NCI-H2029 treated with DMSO at 0.1 percent for 48 hours (cell line): ENCODE measurements at regions not wholly inside any gene's neighbourhood (a gene's known extent, or its start where the extent isn't known, plus 50 kb on each side); places are given as distances from the start of the nearest gene placed in this dataset.

Experiments
- DNase-seq: peaks from one replicate; lab custom pipeline; 2025; lab: John Stamatoyannopoulos, UW

DNA sequence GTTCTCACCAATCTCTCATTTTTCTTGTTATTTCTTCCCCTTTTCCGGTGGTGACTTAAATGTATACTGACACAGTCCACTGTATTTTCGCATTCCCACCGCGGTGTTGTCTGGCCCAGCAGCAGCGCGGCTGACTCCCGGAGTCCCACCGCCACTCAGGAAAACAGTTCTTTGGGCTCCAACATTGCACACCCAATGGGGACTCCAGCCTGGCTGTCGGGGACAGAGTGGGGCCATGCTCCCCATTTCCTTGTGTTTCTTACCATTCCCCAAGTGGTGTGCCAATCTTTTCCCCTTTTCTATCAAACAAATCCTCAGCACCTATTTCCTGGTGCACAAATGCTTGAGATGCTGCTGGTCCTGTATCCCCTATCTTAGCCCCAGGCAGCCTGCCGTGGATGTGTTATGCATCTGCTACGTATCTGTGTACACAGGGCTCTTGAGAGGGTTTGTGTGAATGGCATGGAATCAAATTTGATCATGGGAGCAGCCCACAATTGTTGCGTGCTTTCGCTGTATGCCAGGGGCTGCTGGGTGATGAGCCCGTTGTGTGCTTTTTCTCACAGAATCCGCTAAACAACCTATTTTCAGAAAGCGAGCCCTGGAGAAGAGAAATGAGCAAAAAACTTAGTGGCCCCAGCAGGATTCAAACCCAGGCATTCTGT lies 219.1 kb upstream of the RGMA start:
- no peak for DNase-seq

DNA sequence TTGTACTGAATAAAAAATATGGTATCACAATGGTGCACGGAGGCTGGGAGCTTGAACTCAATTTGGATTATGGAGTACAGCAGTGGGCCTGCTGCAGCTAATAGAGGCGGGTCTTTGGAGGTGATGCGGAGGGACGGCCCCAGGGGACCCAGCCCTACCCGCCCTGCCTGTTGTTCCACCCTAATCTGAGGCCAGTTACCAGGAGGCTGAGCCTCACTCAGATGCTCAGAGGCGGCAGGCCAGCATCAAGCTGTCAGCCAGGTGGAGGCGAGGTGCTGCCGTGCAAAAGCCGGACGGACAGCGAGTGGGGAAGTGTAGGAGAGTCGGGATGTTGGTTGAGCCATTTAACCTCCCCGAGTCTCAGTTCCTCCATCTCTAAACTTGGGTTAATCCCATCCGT lies 218.5 kb upstream of the RGMA start:
- DNase-seq: no peak

DNA sequence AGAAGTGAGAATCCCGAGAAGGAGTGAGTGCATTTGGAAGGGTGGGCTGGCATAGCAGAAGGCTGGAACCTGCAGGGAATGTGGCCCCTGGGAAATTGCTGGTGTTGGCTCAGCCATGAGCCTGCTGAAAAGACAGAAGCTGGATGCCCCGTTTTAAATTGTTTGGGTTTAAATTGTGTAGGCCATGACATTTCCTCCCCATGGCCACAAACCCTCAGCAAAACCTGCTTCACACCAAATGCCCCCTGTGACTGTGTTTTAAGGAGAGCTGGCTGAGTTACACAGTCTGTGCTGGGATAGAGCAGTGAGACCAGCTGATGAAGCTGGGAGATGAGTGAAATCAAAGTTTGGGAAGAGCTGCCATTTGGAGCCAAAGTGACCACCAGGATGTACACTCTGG lies 216.3 kb upstream of the RGMA start:
- DNase-seq: no peak

DNA sequence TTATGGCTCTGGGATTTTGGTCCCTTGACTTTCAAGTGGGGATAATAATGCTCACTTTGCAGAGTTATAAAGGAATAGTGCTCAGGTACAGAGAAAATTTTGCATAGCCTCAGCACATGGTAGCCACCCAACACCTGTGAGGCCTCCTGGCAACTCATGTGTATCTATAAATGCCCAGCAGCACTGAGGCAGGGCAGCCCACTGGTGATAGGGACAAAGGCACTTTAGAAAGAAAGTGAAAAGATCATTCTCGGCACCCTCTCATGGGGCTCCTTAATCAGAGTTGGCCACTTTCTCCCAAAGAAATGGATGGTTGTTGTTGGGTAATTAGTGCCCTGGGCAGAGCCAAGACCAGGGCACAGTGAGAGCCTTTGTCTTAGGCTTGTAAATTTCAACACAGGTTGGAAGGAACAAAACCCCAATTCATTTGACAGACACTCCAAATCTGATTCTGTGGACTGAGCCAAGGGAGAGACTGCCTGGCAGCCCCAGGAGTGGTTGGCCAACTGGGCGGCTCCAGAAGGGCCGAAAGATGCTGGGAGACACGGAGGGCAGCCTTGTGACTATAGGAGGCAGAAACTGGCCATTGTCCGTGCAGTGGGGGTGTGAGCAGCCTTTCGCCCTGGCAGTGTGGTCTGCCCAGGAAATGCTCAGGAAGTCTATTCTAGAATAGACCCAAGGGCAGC lies 213.2 kb upstream of the RGMA start:
- no peak for DNase-seq

DNA sequence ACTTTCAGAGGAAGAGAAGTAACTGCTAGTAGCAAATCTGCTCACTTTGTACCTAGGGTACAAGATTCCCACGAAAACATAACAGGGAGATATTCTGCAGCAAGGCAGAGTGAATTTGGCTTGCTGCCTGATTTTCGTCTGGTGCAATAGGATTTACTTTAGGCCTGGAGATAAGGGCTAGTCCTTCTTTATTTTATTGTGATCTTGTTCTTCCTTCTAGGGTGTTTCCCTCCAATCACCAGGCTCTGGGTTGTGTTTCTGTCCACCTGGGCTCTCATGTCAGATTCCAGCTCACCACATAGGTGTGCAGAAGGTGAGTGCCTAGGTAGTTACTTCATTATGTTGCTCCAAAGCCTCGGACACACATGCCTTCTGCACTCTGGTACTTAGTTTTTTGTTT lies 211.8 kb upstream of the RGMA start:
- DNase-seq: no peak

DNA sequence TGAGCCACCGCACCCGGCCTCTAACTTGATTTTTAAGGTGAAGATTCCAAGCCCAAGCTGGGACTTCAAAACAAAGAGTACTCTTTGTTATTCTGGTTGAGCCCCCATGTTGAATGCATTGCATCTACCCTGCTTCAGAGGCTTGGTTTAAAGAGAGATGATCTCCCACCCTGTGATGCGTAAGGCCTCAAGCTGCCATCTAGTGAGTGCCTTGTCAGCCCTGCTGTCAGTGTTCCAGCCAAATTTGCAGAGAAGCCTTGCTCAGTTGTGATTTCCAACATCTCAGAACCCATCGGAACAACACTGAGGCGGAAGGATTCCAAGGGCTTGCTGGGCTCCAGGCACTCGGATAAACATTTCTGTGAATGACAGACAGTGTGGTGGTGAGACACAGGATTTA lies 210.7 kb upstream of the RGMA start:
- DNase-seq: no peak

DNA sequence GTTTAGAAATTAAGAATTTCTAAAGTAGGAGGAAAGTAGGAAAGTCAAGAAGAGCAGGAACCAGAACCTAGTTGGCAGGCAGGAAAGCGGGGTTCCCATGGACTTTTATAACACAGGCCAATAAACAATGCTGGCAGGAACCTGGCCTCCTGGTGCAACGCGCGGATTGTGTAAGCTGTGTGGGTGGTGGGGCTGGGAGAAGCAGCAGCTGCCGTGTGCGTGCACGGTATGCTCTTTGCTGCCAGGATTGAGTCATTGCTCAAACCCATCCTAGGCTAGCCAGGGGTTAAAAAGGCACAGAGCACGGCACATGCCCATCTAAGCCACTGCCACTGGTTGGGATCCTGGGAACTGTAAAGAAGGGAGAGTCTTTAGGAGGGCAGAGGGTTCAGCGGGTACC lies 209.9 kb upstream of the RGMA start:
- DNase-seq: no peak

DNA sequence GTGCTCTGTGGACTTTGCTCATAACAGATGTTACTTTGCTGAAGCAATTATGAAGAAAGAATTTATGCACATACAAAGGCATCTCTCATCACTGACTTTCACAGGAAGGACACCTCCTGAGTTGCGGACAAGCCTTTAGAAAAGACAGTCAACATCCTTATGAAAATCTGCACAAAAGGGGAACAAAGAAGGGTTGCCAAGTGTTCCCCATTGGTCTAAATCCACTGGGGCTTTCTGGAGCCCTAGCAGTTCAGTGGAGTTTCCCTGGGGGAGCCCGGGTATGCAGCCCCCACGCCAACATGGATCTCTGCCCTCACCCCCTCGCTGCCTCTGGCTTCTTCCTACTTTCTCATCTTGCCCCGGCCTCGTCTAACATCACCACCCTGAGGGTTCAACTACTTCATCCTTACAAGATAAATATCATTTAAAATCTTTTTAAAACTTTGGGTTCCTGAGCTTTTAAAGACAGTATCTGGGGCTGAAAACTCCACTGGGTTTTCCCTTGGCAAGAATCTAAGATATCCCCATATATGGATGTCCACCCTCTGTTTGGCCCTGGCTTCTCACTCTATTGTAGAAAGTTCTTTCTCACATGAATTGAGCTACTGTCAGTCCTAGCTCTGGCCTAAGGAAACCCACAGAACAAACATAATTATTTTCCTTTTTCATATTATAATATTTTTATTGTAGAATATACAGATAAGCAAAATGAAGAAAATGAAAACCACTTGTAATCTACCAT lies 207.9 kb upstream of the RGMA start:
- no peak for DNase-seq

DNA sequence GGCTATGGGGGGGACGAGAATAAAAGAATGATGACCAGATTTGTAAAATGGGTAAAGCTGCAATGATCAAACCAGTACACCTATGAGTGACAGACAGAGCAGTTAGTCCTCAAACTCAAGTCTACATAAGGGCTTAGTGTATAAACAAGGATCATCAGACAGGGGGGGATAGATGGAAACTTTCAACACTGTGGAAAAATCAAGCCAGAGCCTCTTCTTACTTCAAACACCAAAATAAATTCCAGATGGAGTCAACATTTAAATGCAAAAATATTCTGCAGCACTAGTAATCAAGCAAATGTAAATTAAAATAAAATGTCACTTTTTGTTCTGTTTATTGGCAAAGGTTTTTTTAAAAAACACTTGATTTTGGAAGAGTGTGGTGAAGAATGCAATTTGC lies 205.9 kb upstream of the RGMA start:
- DNase-seq: no peak

DNA sequence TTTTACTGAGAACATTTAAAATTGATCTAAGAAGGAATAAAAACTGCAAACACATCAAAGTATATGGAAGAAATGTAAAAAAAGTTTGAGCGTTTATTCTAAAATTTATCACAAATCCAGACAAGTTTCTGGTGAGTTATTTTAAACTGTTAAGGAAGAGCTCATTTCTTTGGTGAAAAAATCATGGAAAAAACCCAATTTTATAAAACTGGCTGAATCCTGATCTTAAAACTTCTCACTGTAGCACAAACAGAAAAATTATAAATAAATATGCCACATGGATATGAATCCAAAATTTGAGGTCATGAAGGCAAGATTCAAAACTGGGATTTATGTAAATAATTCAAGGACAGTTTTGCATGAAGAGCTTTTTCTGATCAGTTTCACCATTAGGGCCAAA lies 205.1 kb upstream of the RGMA start:
- DNase-seq: no peak

DNA sequence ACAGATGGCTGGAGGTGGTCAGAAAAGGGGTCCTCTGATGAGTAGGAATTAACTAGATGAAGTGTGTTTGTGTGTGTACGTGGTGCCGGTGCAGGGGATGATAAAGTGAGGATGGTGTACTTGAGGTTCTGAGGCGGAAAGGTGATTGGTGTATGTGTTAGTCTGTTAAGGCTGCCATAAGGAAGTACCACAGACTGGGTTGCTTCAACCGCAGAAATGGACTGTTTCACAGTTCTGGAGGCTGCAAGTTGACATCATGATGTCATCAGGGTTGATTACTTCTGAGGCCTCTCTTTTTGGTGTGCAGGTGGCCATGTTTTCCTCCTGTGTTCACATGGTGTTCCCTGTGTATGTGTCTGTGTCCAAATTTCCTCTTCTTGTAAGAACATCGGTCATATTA lies 202.4 kb upstream of the RGMA start:
- DNase-seq: no peak

DNA sequence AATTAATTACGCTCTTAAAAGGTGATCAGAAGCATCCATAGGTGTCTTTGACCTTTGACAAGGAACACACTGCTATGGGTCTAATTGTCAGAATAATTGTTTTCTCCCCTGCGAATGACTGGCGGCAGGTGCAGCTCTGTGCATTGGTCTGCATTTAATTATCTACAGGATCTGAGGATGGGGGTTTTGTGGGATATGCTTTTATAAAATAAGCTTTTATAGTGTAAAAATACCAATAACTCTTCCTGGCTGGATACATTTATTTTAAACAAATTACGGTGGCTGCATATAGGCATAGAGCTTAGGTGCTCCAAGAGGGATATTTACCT lies 201.6 kb upstream of the RGMA start:
- DNase-seq: no peak

DNA sequence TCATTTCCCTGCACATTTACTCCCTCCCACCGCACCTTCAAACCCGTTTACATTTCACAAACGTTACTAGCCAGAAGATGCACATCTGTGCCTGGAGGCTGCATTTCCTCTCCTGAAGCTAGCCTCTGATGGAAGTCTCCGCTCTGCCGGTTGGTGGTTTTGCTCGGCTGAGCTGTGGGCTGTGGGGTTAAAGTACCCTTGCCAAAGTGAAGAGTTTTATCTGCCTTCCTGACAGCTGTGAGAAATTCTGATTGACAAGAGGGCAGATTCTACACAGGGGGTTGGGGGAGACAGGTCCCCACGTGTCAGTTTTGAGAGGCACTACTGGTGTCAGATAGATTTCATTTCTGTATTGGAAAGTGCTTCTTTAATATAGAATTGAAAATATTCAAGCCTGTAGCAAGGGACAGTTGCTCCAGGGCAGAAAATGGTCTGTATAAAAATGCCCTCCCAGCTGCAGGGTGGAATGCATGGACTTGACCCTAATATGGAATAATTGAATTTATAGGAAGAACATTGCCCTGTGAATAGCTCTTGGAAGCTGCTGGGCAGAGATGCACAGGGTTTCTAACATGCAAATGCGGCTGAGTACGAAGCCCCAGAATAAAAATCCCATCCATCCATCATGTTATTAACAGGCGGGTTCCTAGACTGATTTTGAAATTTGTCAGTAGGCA lies 201.1 kb upstream of the RGMA start:
- no peak for DNase-seq

DNA sequence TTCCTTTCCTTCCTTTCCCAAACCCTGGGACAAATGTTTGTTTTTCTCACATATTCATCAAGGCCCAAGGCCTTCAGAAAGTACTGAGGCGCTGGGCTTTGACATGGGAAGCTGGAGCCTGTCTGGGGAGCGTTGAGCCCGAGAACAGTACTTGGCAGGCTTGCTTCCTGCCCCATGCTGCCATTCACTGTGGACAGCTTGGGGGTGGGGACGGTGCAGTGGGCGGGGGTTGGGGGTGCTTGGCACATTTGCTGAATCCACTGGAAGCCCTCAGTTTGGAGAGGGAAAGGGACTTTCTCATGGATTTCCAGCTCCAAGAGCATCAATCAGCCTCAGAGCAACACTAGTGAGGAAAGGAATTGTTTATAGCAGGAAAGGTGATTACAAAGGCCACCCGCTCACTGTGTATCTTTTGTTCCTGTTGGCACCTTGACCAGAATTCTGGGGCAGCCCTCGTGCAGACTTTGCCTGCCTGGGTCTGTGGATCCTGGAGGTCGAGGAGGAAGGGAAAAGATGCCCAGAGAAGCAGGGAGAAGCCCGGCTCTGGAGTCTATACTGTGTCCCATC lies 199.8 kb upstream of the RGMA start:
- no peak for DNase-seq

DNA sequence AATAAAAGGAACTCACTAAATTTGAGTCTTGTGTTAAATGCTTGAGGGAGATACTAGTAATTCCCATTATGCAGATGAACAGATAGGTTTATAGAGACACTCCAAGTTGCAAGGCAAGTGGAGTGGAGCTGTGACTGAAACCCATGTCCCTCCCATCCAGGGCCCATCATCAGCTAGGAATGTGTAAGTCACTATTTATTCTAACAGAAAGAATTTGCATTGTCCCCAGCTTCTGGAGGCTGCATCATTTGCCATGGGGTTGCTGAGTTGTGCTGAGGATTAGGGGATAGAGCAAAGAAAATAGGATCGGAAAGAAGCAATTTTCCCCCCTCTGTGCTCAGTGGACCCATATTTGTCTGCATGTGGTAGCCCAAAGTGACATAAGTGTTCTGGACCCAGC lies 197.4 kb upstream of the RGMA start:
- DNase-seq: no peak

DNA sequence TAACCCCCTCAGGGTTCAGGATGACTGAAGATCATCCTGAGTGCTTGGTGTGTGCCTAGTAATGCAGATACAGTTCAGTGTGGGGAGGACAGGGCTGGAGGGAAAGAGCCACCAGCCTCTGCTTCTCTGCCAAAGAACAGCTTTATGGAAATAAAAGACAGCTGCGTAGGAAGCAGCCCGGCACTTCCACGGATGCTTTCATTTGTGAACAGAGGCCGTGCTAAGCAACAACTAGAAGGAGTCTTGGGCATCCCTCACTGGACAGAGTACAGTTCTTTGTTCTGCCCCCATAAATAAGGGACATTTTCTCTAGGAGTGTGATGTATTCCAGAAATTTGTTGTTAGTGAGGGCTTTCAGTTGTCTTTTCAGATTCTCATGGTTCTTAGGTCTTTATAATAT lies 194.8 kb upstream of the RGMA start:
- DNase-seq: no peak

DNA sequence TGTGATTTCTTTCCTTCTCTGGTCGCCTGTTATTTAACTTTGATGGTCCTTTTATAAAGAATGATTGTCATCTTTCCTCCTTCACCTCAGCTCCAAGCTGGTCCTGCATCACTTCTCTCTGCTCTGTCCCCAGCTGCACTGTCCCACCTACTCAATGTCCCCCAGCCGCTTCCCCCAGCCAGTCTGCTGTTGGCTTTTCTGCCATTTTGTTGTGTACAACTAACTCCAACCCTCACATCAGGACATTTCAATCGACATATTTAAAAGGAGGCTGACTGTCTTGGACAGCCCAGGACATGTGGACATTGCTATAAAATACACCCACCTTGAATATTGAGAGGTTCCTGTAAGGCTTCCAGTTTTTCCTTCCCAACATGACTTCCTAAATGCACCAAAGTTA lies 193.8 kb upstream of the RGMA start:
- DNase-seq: no peak

DNA sequence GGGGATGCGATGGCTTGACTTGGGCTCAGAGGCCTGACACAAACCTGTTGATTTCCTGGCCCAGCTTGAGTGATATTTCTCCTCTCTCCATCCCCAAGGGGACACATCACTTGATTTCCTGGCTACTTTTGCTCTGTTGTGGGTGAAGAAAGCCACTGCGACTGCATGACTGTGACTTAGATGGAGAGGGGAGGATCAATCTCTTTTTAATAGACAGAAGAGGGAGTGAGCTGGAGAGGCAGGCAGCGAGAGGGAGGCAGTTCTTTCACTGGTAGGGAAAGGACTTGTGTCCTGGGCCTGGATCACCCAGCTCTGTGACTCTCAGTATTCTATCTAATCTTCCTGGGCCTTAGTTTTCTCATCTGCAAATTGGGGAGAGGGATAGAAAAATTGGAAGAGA lies 189.8 kb upstream of the RGMA start:
- DNase-seq: no peak

DNA sequence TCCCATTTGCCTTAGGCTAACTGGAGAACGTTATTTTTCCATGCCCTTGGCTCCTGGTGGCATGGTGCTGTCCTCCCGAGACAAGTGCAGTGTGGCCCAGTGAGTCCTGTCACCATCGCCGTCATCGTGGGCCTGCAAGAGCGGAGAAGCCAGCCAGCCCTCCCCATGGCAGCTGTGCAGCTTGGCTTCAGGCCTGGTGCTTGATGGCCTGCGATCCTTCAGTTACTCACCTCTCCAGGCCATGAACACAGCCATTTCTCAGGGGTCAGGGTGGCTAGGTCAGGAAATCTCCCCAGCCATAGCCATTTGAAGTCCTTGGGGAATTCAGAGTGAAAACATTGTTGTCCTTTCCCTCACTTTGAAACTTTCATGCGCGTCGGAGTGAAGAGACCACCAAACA lies 189.0 kb upstream of the RGMA start:
- no peak for DNase-seq

DNA sequence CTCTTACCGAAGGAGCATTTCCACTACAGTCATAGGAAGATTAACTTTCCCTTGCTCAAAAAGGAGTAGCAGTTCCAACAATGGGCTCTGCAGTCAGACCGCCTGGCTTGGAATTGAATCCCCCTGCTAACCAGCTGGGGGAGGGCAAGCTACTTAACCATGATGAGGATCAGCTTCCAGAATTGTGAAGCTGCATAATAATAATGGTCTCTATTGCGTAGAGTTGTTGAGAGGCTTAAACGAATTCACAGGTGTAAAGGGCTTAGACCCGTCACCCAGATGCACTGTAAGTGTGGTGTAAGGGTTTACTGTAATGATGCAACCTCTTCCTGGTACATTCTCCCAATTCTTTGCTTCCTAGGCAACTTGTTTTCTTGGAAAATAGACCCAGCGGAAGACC lies 185.2 kb upstream of the RGMA start:
- no peak for DNase-seq

DNA sequence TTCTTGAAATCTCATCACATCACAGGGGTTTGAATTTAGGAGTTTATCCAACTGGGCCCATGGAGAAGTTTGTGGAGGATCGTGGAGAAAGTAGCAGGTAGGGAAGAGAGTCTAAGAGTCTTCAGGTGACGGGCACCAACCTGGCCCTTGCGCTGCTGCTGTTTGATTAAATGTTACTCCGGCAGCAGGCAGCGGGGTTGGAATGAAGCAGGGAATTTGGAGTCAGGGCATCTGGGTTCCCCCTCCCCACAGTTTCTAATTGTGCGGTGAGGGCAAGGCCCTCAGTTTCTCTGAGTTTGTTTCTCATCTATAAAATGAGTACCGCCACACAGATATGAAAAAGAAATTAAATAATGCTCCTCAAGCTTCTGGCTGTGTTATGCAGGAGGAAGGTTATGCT lies 182.9 kb upstream of the RGMA start:
- DNase-seq: no peak

DNA sequence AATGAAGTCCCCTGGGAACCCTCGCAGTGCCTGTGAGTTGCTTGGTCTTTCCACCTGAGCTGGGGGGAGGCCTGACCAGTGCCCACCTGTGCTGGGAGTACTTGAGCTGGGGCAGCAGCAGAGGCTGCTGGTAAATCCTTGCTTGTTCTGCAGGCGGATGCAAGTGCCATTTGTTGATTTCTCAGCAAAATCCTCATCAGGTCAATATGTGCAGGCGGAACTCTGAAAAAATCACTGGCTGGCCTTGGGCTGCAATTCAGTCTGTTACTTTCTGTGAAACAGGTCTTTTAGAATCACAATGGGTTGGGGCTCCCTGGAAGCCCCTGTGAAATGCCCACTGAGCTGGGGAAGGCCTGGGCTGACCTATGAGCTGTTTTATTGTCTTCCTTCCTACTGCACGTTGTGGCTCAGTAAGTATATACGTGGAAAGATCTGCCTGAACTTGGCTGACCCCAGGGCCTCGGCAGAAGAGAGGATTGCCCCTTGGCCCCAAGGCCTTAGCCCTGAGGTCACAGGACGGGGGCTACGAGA lies 182.0 kb upstream of the RGMA start:
- no peak for DNase-seq

DNA sequence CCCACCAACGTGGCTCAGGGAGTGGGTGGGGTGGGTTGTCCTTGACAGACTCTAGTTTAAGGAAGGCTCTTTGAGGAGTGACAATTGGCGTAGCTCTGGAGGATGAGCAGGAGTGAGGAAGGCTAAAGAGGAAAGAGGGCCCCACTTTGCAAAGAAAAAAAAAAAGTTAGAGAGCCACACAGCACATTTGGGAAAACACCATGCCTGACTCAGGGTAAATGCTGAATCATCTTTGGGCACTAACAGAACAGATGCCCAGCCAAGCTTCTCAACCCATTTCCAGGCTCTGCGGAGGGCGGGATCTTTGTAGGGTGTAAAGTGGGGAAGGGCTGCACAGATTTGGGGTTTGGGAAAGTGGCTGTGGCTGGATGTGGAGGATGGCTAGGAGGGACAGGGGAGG lies 179.1 kb upstream of the RGMA start:
- no peak for DNase-seq
